ENCODE measurements at regions not wholly inside any gene's neighbourhood (a gene's known extent, or its start where the extent isn't known, plus 50 kb on each side); places are given as distances from the start of the nearest gene placed in this dataset.
A peak's percentile ranks its signal among the peaks of the same experiment; 100 is the strongest.

DNA sequence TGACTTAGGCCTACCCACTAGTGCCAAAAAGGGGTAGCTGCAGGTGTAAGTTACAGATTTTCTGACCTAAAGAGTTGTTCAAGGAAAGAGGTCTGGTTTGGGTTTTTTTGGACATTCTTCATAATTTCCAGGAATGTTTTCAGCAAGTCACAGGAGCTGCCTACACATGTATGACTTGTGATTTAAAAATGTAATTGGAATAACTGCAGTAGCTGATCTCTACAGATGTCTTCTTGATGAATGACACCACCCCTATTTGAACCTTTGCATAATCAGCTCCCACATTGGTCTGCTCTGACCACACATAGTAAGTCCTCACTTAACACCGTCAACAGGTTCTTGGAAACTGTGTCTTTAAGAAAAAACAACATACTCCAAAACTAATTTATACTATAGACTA lies 481.4 kb downstream of the RASEF start:
- TF ChIP-seq, protein P1, sequence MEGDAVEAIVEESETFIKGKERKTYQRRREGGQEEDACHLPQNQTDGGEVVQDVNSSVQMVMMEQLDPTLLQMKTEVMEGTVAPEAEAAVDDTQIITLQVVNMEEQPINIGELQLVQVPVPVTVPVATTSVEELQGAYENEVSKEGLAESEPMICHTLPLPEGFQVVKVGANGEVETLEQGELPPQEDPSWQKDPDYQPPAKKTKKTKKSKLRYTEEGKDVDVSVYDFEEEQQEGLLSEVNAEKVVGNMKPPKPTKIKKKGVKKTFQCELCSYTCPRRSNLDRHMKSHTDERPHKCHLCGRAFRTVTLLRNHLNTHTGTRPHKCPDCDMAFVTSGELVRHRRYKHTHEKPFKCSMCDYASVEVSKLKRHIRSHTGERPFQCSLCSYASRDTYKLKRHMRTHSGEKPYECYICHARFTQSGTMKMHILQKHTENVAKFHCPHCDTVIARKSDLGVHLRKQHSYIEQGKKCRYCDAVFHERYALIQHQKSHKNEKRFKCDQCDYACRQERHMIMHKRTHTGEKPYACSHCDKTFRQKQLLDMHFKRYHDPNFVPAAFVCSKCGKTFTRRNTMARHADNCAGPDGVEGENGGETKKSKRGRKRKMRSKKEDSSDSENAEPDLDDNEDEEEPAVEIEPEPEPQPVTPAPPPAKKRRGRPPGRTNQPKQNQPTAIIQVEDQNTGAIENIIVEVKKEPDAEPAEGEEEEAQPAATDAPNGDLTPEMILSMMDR (IDR thresholded peaks at IDR 0.05) = no peak
- intact Hi-C loops (cut with DNase I, micrococcal nuclease) = no loop called here
- Histone ChIP-seq H3K4me1 (ENCODE audit: low read depth) (no peaks in the 10 kb centered on the region), H3K9me3 (no peaks in the 10 kb centered on the region), H3K36me3 (ENCODE audit: low read depth) (no peaks in the 10 kb centered on the region), H3K4me3 (no peak overlapping the region)
- DNase-seq = no peak
- no peak for ATAC-seq

DNA sequence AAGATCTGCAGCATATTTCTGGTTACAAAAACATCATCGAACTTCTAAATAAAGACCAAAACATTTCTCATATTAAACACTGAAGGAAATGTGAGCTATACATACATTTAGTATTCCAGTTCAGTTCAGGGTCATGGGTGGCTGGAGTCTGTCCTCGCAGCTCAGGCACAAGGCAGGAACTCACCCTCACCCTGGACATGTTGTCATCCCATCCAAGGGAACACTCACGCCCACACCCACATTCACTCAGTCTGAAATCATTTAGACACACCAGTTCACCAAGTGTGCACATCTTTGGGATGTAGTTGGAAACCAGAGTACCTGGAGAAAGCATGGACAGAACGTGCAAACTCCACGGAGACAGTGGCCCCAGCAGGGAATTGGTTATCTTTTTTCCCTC lies 481.0 kb downstream of the RASEF start:
- no peak overlapping the region for H3K4me3 ChIP-seq
- no peaks in the 10 kb centered on the region for H3K4me1 ChIP-seq (ENCODE audit: low read depth)
- no peaks in the 10 kb centered on the region for H3K9me3 ChIP-seq
- TF ChIP-seq, protein P1 (IDR thresholded peaks at IDR 0.05) = no peak
- H3K36me3 ChIP-seq (ENCODE audit: low read depth) = no peaks in the 10 kb centered on the region
- intact Hi-C loops (cut with DNase I, micrococcal nuclease) = no loop called here
- ATAC-seq = no peak
- DNase-seq = no peak

DNA sequence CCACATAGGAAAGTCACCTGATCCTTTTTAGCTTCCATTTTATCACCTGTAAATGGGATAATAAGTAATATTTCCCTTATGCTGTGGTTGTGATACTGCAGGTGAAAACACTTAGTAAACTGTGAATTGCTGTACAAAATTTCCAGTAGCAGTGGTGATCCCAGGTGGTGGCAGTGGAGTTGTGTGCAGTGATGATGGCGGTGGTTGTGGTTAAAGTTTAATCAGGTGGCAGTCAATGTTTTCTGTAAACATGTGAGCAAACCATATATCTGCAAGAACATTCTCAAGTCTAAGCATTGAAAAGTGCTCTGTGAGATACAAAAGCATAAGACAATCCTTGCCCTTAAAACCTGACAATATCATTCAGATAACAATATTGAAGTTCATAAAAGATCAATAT lies 480.2 kb downstream of the RASEF start:
- TF ChIP-seq, protein P1 (IDR thresholded peaks at IDR 0.05) = no peak
- intact Hi-C loops (cut with DNase I, micrococcal nuclease) = no loop called here
- no peaks in the 10 kb centered on the region for H3K36me3 ChIP-seq (ENCODE audit: low read depth)
- DNase-seq (peak in 1 of 3 donors; percentile 21), ATAC-seq (peak; percentile 59)
- no peak overlapping the region for H3K4me3 ChIP-seq
- no peaks in the 10 kb centered on the region for H3K4me1 ChIP-seq (ENCODE audit: low read depth)
- H3K9me3 ChIP-seq = no peaks in the 10 kb centered on the region

DNA sequence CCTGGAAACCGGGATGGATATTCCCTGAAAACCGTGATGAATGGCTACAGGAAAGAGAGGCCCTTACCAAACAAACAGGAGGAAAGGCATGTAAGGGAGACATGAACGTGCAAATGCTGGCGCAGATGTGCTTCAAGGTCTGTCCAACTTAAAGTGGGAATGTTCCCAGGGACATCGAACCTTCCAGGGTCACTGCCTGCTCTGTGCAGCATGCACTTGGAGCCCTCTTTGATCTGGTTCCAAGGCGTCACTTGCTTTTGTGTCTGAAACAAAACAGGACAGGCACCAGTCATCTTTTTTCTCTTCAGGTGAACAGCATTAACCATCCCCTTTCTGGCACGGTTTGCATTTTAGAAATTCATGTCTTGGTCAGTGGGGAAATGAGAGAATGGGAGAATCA lies 479.4 kb downstream of the RASEF start:
- Histone ChIP-seq H3K36me3 (ENCODE audit: low read depth) (no peaks in the 10 kb centered on the region), H3K4me1 (ENCODE audit: low read depth) (no peaks in the 10 kb centered on the region), H3K9me3 (no peaks in the 10 kb centered on the region), H3K4me3 (no peak overlapping the region)
- TF ChIP-seq, protein P1 (IDR thresholded peaks at IDR 0.05) = no peak
- intact Hi-C loops (cut with DNase I, micrococcal nuclease) = no loop called here
- DNase-seq = no peak
- no peak for ATAC-seq

DNA sequence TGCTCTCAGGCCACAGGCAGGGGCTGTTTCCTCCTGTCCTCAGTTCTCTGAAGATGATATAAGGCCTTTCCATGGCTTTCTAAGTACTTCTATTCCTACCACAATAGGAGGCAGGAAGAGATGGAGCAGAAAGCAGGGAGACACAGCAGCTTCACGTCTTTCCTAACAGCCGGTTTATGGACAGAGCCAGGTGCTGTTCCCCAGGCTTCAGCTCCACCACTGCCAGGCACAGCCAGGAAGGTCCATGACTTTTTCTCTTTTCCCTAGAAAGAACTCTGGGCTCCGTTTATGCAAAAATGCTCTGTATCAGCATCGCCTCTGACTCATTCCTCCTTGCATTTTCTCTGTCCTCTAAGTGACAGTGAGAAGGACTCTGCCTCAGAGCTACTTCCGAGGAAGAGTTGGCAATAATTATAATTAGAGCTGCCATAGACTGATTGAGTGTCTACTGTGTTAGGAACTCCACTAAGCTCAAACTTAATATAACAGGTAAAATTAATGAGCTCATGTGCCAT lies 478.5 kb downstream of the RASEF start:
- no peak for ATAC-seq
- intact Hi-C loops (cut with DNase I, micrococcal nuclease) = no loop called here
- Histone ChIP-seq H3K4me1 (ENCODE audit: low read depth) (no peaks in the 10 kb centered on the region), H3K4me3 (no peak overlapping the region), H3K9me3 (no peaks in the 10 kb centered on the region), H3K36me3 (ENCODE audit: low read depth) (no peaks in the 10 kb centered on the region)
- TF ChIP-seq, protein P1 (IDR thresholded peaks at IDR 0.05) = no peak
- DNase-seq = no peak

DNA sequence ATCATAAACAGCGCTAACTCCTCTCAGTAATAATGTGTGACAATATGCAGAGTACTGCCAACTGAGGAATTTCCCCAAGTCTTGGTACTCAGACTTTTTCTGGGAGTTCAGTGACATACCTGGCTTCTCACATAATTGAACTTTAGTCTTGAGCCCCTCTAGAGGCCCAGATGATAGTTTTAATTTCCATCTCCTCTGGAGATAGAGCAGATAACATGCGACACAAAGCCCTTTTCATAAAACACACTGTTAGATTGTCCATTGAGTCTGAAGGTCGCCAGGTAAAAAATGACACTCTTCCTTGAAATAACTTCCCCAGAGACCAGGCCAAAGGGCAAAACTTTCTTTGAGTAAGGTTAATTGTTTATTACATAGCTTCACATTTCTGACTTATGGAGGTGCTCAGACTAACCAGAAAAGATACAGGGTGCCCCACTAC lies 476.0 kb downstream of the RASEF start:
- Histone ChIP-seq H3K36me3 (ENCODE audit: low read depth) (no peaks in the 10 kb centered on the region), H3K4me1 (ENCODE audit: low read depth) (no peaks in the 10 kb centered on the region), H3K9me3 (no peaks in the 10 kb centered on the region), H3K4me3 (no peak overlapping the region)
- intact Hi-C loops (cut with DNase I, micrococcal nuclease) = no loop called here
- TF ChIP-seq, protein P1 (IDR thresholded peaks at IDR 0.05) = no peak
- ATAC-seq = peak; percentile 41
- no peak for DNase-seq
